ENCODE measurements at regions not wholly inside any gene's neighbourhood (a gene's known extent, or its start where the extent isn't known, plus 50 kb on each side); places are given as distances from the start of the nearest gene placed in this dataset.

GRCh38 chrX:43525901-43526610, 130.0 kb upstream of the MAOA start:
- DNase-seq, result no peak
- Histone ChIP-seq H3K27ac (no peak overlapping the region), H3K27me3 (no peaks in the 10 kb centered on the region), H3K36me3 (no peaks in the 10 kb centered on the region), H3K4me3 (no peak overlapping the region), H3K4me1 (ENCODE audit: insufficient read depth) (no peaks in the 10 kb centered on the region), H3K9me3 (no peaks in the 10 kb centered on the region)
- 64 to 66% (median 65%) methylated on average over 5 of the region's 5 CpGs for WGBS, 3 donors
- TF ChIP-seq CTCF (IDR thresholded peaks at IDR 0.05) (no peak), POLR2A (IDR thresholded peaks at IDR 0.05) (no peak), EP300 (IDR thresholded peaks at IDR 0.05) (no peak)
- intact Hi-C loops (cut with DNase I), result no loop called here

GRCh38 chrX:43526878-43527277, 129.2 kb upstream of the MAOA start:
- intact Hi-C loops (cut with DNase I), result no loop called here
- H3K9me3 ChIP-seq, result no peaks in the 10 kb centered on the region
- no peak for TF ChIP-seq CTCF (IDR thresholded peaks at IDR 0.05)
- TF ChIP-seq POLR2A (IDR thresholded peaks at IDR 0.05), result no peak
- no peak for TF ChIP-seq EP300 (IDR thresholded peaks at IDR 0.05)
- 70 to 84% (median 77%) methylated on average over 2 of the region's 2 CpGs for WGBS, 3 donors
- H3K4me1 ChIP-seq (ENCODE audit: insufficient read depth), result no peaks in the 10 kb centered on the region
- no peak for DNase-seq
- H3K27ac ChIP-seq, result no peak overlapping the region
- H3K27me3 ChIP-seq, result no peaks in the 10 kb centered on the region
- no peak overlapping the region for H3K4me3 ChIP-seq
- no peaks in the 10 kb centered on the region for H3K36me3 ChIP-seq

GRCh38 chrX:43527801-43528200, 128.3 kb upstream of the MAOA start:
- WGBS, 3 donors, result 71 to 77% (median 73%) methylated on average over 3 of the region's 3 CpGs
- no peaks in the 10 kb centered on the region for H3K9me3 ChIP-seq
- intact Hi-C loops (cut with DNase I), result no loop called here
- no peak overlapping the region for H3K27ac ChIP-seq
- no peak for DNase-seq
- no peaks in the 10 kb centered on the region for H3K27me3 ChIP-seq
- H3K4me1 ChIP-seq (ENCODE audit: insufficient read depth), result no peaks in the 10 kb centered on the region
- H3K36me3 ChIP-seq, result no peaks in the 10 kb centered on the region
- no peak overlapping the region for H3K4me3 ChIP-seq
- TF ChIP-seq EP300 (IDR thresholded peaks at IDR 0.05) (no peak), POLR2A (IDR thresholded peaks at IDR 0.05) (no peak), CTCF (IDR thresholded peaks at IDR 0.05) (no peak)

- TF ChIP-seq POLR2A (IDR thresholded peaks at IDR 0.05) (no peak), EP300 (IDR thresholded peaks at IDR 0.05) (no peak), CTCF (IDR thresholded peaks at IDR 0.05) (no peak)
- DNase-seq, result no peak
- WGBS, 3 donors, result 66 to 67% (median 67%) methylated on average over 2 of the region's 2 CpGs
- intact Hi-C loops (cut with DNase I), result no loop called here
- Histone ChIP-seq H3K27me3 (no peaks in the 10 kb centered on the region), H3K4me1 (ENCODE audit: insufficient read depth) (no peaks in the 10 kb centered on the region), H3K27ac (no peak overlapping the region), H3K9me3 (no peaks in the 10 kb centered on the region), H3K36me3 (no peaks in the 10 kb centered on the region), H3K4me3 (no peak overlapping the region)
Observed at GRCh38 chrX:43530837-43531236, 125.3 kb upstream of the MAOA start.
